ENCODE measurements at regions not wholly inside any gene's neighbourhood (a gene's known extent, or its start where the extent isn't known, plus 50 kb on each side); places are given as distances from the start of the nearest gene placed in this dataset.

- Histone ChIP-seq H3K36me3 (ENCODE audit: control insufficient read depth in 2 of 4, insufficient read depth in 4 of 4, low read length in 3 of 4) (no peaks in the 10 kb centered on the region), H3K9me3 (ENCODE audit: insufficient read depth in 2 of 2, low read depth in 1 of 2, low read length in 1 of 2) (no peaks in the 10 kb centered on the region)
- no peak for FAIRE-seq
- TF ChIP-seq TBP (IDR thresholded peaks at IDR 0.05; ENCODE audit: low read depth, low read length) (no peak), EGR1 (IDR thresholded peaks at IDR 0.05; ENCODE audit: borderline replicate concordance, low read depth, low read length) (no peak), TCF12 (IDR thresholded peaks at IDR 0.05; ENCODE audit: low read depth, low read length) (no peak), CBX5 (IDR thresholded peaks at IDR 0.05; ENCODE audit: low read depth, low read length) (no peak), CHD2 (IDR thresholded peaks at IDR 0.05; ENCODE audit: low read length) (no peak), ASH2L (IDR thresholded peaks at IDR 0.05; ENCODE audit: low read length) (no peak), SRF (IDR thresholded peaks at IDR 0.05; ENCODE audit: low read depth, low read length) (no peak), POLR2AphosphoS5 (IDR thresholded peaks at IDR 0.05; ENCODE audit: low read depth, low read length) (no peak), CTCF (IDR thresholded peaks at IDR 0.05; ENCODE audit: control extremely low read depth in 1 of 3, insufficient read depth in 1 of 3, low read depth in 1 of 3, low read length in 3 of 3) (no peak), TEAD4 (IDR thresholded peaks at IDR 0.05; ENCODE audit: low read depth, low read length) (no peak), HDAC2 (IDR thresholded peaks at IDR 0.05; ENCODE audit: borderline replicate concordance in 1 of 2, low read depth in 2 of 2, low read length in 2 of 2) (no peak), MAX (IDR thresholded peaks at IDR 0.05) (no peak), CBX8 (IDR thresholded peaks at IDR 0.05; ENCODE audit: borderline replicate concordance, low read depth, low read length) (no peak), CEBPB (IDR thresholded peaks at IDR 0.05; ENCODE audit: low read depth, low read length) (no peak)
These were observed 711.4 kb downstream of the MTRR start for GRCh38 chr5:8580298-8580697.

More at GRCh38 chr5:8580298-8580697, 711.4 kb downstream of the MTRR start:
- Histone ChIP-seq H3K4ac (replicated peaks; ENCODE audit: insufficient read length, low read depth, low read length) (no peak overlapping the region), H3K4me3 (ENCODE audit: extremely low read depth in 1 of 4, insufficient read depth in 2 of 4, low read depth in 3 of 4, low read length in 4 of 4) (no peak overlapping the region), H3K9ac (replicated peaks in 1 of 4; ENCODE audit: extremely low read depth in 1 of 4, low read depth in 3 of 4, low read length in 3 of 4) (no peak overlapping the region), H4K91ac (replicated peaks; ENCODE audit: insufficient read length, low read length) (no peak overlapping the region), H4K5ac (ENCODE audit: insufficient read length, low read depth, low read length) (no peak overlapping the region), H3K79me1 (ENCODE audit: low read depth, low read length) (no peaks in the 10 kb centered on the region), H2BK20ac (ENCODE audit: low read length) (no peak overlapping the region), H3K23me2 (ENCODE audit: low read depth, low read length) (no peaks in the 10 kb centered on the region), H2AFZ (ENCODE audit: low read length) (no peak overlapping the region), H3K4me1 (replicated peaks in 1 of 4; ENCODE audit: control insufficient read depth in 3 of 4, insufficient read depth in 4 of 4, low read length in 3 of 4) (no peaks in the 10 kb centered on the region), H2BK5ac (ENCODE audit: low read depth, low read length) (no peak overlapping the region), H3K56ac (replicated peaks; ENCODE audit: insufficient read length, low read depth, low read length) (no peak overlapping the region), H3K4me2 (ENCODE audit: insufficient read depth in 1 of 2, low read depth in 2 of 2, low read length in 2 of 2) (no peak overlapping the region), H2AK5ac (ENCODE audit: low read depth, low read length) (no peak overlapping the region), H4K20me1 (replicated peaks in 1 of 2; ENCODE audit: control insufficient read depth in 1 of 2, insufficient read depth in 2 of 2, low read length in 2 of 2) (no peaks in the 10 kb centered on the region), H4K8ac (ENCODE audit: extremely low read depth, insufficient read depth, low read length) (no peak overlapping the region), H3K14ac (ENCODE audit: insufficient read length) (no peak overlapping the region), H3K23ac (ENCODE audit: insufficient read length) (no peak overlapping the region), H2BK12ac (ENCODE audit: low read depth, low read length) (no peak overlapping the region), H2BK120ac (replicated peaks; ENCODE audit: low read depth, low read length) (no peak overlapping the region), H3K79me2 (ENCODE audit: control insufficient read depth in 1 of 2, insufficient read depth in 2 of 2, low read length in 2 of 2) (no peaks in the 10 kb centered on the region), H3K27me3 (replicated peaks in 1 of 4; ENCODE audit: control insufficient read depth in 3 of 4, extremely low read depth in 1 of 4, insufficient read depth in 3 of 4, low read length in 3 of 4) (no peaks in the 10 kb centered on the region), H3K27ac (ENCODE audit: low read depth, low read length) (no peak overlapping the region), H2BK15ac (ENCODE audit: low read length) (no peak overlapping the region), H3K18ac (ENCODE audit: extremely low read depth, low read length) (no peak overlapping the region)
- DNase-seq (ENCODE audit: low read depth in 1 of 2, low spot score in 2 of 2): no peak
- ChIA-PET CTCF (ENCODE audit: partially characterized antibody) (interaction anchor here (1.0 kb wide), 1 partner anchor 17 kb away, joined by 3 read pairs; no protein-coding TSS in a partner anchor), POLR2A (ENCODE audit: partially characterized antibody) (no interaction called here)
- WGBS, 2 experiments (ENCODE audit: extremely low coverage in 1 of 2, insufficient coverage in 1 of 2, insufficient read length in 1 of 2, insufficient replicate concordance in 2 of 2, low coverage in 1 of 2, low lambda C conversion rate in 2 of 2, missing lambda C conversion rate in 1 of 2): 77% methylated on average over 4 of the region's 4 CpGs; no CpG with 5 or more reads in 1 of the 2 experiments

Data from H1 (cell line).